SH-SY5Y (cell line): ENCODE measurements at regions not wholly inside any gene's neighbourhood (a gene's known extent, or its start where the extent isn't known, plus 50 kb on each side); places are given as distances from the start of the nearest gene placed in this dataset.

ENCODE experiments used
- GATA2 ChIP-seq: IDR thresholded peaks from 2 replicates; pipeline ENCODE4 v1.6.1; 2011; ENCODE audit warnings: mild to moderate bottlenecking, low read depth, low read length
- GATA3 ChIP-seq: IDR thresholded peaks from 2 replicates; pipeline ENCODE4 v1.6.1; 2011; ENCODE audit warnings: low read depth, mild to moderate bottlenecking, low read length, moderate library complexity

DNA sequence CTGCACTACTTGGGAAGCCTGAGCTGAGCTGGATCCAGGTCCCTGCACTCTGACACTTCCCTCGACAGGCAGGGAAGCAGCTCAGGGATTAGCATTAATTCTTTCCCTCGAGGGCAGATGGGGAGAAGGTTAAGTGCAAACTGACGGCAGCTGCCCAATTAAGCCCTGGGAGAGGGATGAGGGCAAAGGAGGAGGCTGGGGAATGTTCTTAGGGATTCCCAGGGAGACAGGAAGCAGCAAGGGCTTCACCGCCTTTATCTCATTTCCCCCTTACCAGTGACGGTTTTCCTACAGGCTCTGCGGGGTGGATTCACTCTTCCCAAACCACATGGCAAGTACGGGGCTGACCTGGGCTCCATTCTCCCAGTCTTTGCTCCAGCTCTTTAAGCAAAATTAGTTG, 519.0 kb upstream of the PROK2 start:
- TF ChIP-seq GATA3: no peak
- no peak; the same call in 1 of the 2 replicates for TF ChIP-seq GATA2
